SK-N-SH treated with all-trans-retinoic acid at 6 μM for 48 hours (cell line): ENCODE measurements at regions not wholly inside any gene's neighbourhood (a gene's known extent, or its start where the extent isn't known, plus 50 kb on each side); places are given as distances from the start of the nearest gene placed in this dataset.

Experiments used
- PATZ1 ChIP-seq: fragments of 250-450 bp; sonication (Bioruptor Pico); IDR thresholded peaks from 2 replicates; pipeline ENCODE4 v1.8.0; 2020; ENCODE audit warnings: mild to moderate bottlenecking, moderate library complexity, borderline replicate concordance
- TOX ChIP-seq: fragments of 250-450 bp; sonication (Bioruptor Pico); IDR thresholded peaks from 2 replicates; pipeline ENCODE4 v1.8.0; 2021; ENCODE audit warnings: mild to moderate bottlenecking, moderate library complexity, borderline replicate concordance
- ZFP30 ChIP-seq: fragments of 450-650 bp; formaldehyde crosslinking; IDR thresholded peaks from 2 replicates; pipeline ENCODE4 v1.5.0; 2022; ENCODE audit warnings: mild to moderate bottlenecking, moderate library complexity

GRCh38 chr4:13250263-13250662, 233.9 kb downstream of the RAB28 start:
- no peak for TF ChIP-seq ZFP30 (CRISPR knock-in tag)
- no peak for TF ChIP-seq PATZ1 (CRISPR knock-in tag)
- no peak for TF ChIP-seq TOX
